ENCODE measurements at regions not wholly inside any gene's neighbourhood (a gene's known extent, or its start where the extent isn't known, plus 50 kb on each side); places are given as distances from the start of the nearest gene placed in this dataset.

- H3K4me3 ChIP-seq (replicated peaks; ENCODE audit: low read depth, low read length) = no peak overlapping the region
- DNase-seq (ENCODE audit: extremely low read depth, low read depth) = no peak
- no peak for TF ChIP-seq CTCF (IDR thresholded peaks at IDR 0.05; ENCODE audit: low read depth, low read length, missing control alignments)
These were observed 545.4 kb upstream of the ZEB2 start for GRCh38 chr2:145065342-145065741.

GRCh38 chr2:145064511-145064910 is 544.6 kb upstream of the ZEB2 start:
- no peak for TF ChIP-seq CTCF (IDR thresholded peaks at IDR 0.05; ENCODE audit: low read depth, low read length, missing control alignments)
- H3K4me3 ChIP-seq (replicated peaks; ENCODE audit: low read depth, low read length) = no peak overlapping the region
- DNase-seq (ENCODE audit: extremely low read depth, low read depth) = no peak

GRCh38 chr2:145060876-145061275 is 541.0 kb upstream of the ZEB2 start:
- DNase-seq (ENCODE audit: extremely low read depth, low read depth) = no peak
- no peak overlapping the region for H3K4me3 ChIP-seq (replicated peaks; ENCODE audit: low read depth, low read length)
- no peak for TF ChIP-seq CTCF (IDR thresholded peaks at IDR 0.05; ENCODE audit: low read depth, low read length, missing control alignments)

GRCh38 chr2:145059914-145060313 is 540.0 kb upstream of the ZEB2 start:
- no peak for DNase-seq (ENCODE audit: extremely low read depth, low read depth)
- TF ChIP-seq CTCF (IDR thresholded peaks at IDR 0.05; ENCODE audit: low read depth, low read length, missing control alignments) = no peak

GRCh38 chr2:145059343-145059742 is 539.4 kb upstream of the ZEB2 start:
- H3K4me3 ChIP-seq (replicated peaks; ENCODE audit: low read depth, low read length) = no peak overlapping the region
- TF ChIP-seq CTCF (IDR thresholded peaks at IDR 0.05; ENCODE audit: low read depth, low read length, missing control alignments) = no peak
- DNase-seq (ENCODE audit: extremely low read depth, low read depth) = no peak

More at GRCh38 chr2:145059914-145060313, 540.0 kb upstream of the ZEB2 start:
- no peak overlapping the region for H3K4me3 ChIP-seq (replicated peaks; ENCODE audit: low read depth, low read length)

GRCh38 chr2:145058457-145058856 is 538.5 kb upstream of the ZEB2 start:
- DNase-seq (ENCODE audit: extremely low read depth, low read depth) = no peak
- TF ChIP-seq CTCF (IDR thresholded peaks at IDR 0.05; ENCODE audit: low read depth, low read length, missing control alignments) = no peak
- no peak overlapping the region for H3K4me3 ChIP-seq (replicated peaks; ENCODE audit: low read depth, low read length)

- no peak for TF ChIP-seq CTCF (IDR thresholded peaks at IDR 0.05; ENCODE audit: low read depth, low read length, missing control alignments)
- DNase-seq (ENCODE audit: extremely low read depth, low read depth) = no peak
- no peak overlapping the region for H3K4me3 ChIP-seq (replicated peaks; ENCODE audit: low read depth, low read length)
These were observed 535.7 kb upstream of the ZEB2 start for GRCh38 chr2:145055651-145056050.

All from HFF-Myc (cell line).